Spleen (tissue), 11 donors: ENCODE measurements at regions not wholly inside any gene's neighbourhood (a gene's known extent, or its start where the extent isn't known, plus 50 kb on each side); places are given as distances from the start of the nearest gene placed in this dataset.

ENCODE experiments used
- DNase-seq: peaks from one replicate; pipeline ENCODE4 v3.0.0-alpha.2; 2020
- H3K27ac ChIP-seq, 8 donors: fragments of 200-600 bp; sonication (generic) in 7 of 8; 1 replicate in 4 of 8; 2 replicates in 4 of 8; pipeline versions ENCODE4 v1.5.0 to v1.8.0; 2016 to 2021; ENCODE audit warnings: inconsistent platforms in 4 of 8, mild to moderate bottlenecking in 4 of 8, moderate library complexity in 1 of 8
- H3K27me3 ChIP-seq, 7 donors: fragments of 200-600 bp; sonication (generic) in 6 of 7; replicated peaks in 1 of 7; 1 replicate in 4 of 7; 2 replicates in 3 of 7; pipeline versions ENCODE4 v1.5.0 to v1.8.0; 2016 to 2021; ENCODE audit warnings: inconsistent platforms in 3 of 7, mild to moderate bottlenecking in 1 of 7
- H3K36me3 ChIP-seq, 6 donors: fragments of 200-600 bp; sonication (generic) in 5 of 6; 1 replicate in 4 of 6; 2 replicates in 2 of 6; pipeline versions ENCODE4 v1.5.0 to v1.8.0; 2016 to 2021; ENCODE audit warnings: inconsistent platforms in 2 of 6
- H3K4me1 ChIP-seq, 6 donors: fragments of 200-600 bp; sonication (generic) in 5 of 6; 1 replicate in 3 of 6; 2 replicates in 3 of 6; pipeline versions ENCODE4 v1.5.0 to v1.8.0; 2016 to 2021; ENCODE audit warnings: inconsistent platforms in 3 of 6
- H3K4me3 ChIP-seq, 8 donors: fragments of 200-600 bp; sonication (generic) in 7 of 8; 1 replicate in 4 of 8; 2 replicates in 4 of 8; pipeline versions ENCODE4 v1.5.0 to v1.8.0; 2016 to 2021; ENCODE audit warnings: inconsistent platforms in 4 of 8, mild to moderate bottlenecking in 4 of 8, moderate library complexity in 2 of 8
- H3K9me3 ChIP-seq, 8 donors: fragments of 200-600 bp; sonication (generic) in 7 of 8; 1 replicate in 4 of 8; 2 replicates in 4 of 8; pipeline versions ENCODE4 v1.5.0 to v1.8.0; 2016 to 2021; ENCODE audit warnings: inconsistent platforms in 4 of 8
- CTCF ChIP-seq, 11 experiments: fragments of 200-600 bp in 7 of 11; fragments of 450-650 bp in 4 of 11; sonication (generic) in 4 of 11; IDR thresholded peaks in 8 of 11; conservative IDR thresholded peaks in 3 of 11; 1 replicate in 7 of 11; 2 replicates in 4 of 11; pipeline versions ENCODE4 v1.4.0 to v1.8.0; 2016 to 2021; ENCODE audit warnings: antibody characterized with exemption in 11 of 11, inconsistent platforms in 4 of 11, mild to moderate bottlenecking in 1 of 11
- POLR2A ChIP-seq, 3 donors: fragments of 450-650 bp; IDR thresholded peaks; one replicate each; pipeline ENCODE4 v1.5.1; 2017; ENCODE audit warnings: antibody characterized with exemption in 3 of 3, mild to moderate bottlenecking in 1 of 3
- POLR2AphosphoS5 ChIP-seq, 3 donors: sonication (generic); formaldehyde crosslinking; IDR thresholded peaks; one replicate each; pipeline ENCODE4 v1.5.1; 2017; ENCODE audit warnings: antibody characterized with exemption in 3 of 3
- WGBS, 5 donors: extraction: QIAGEN DNeasy Blood & Tissue Kit in 3 of 5; methylation state at CpG; one replicate each; pipeline versions ENCODE4 v1.1.5 to v1.1.7; 2013 to 2018; 5-methylcytosine and 5-hydroxymethylcytosine counted together
- intact Hi-C: fragments of 100-400 bp; cut with DNase I; formaldehyde crosslinking; loops from one replicate; pipeline ENCODE4 v1.15.0; 2023; ENCODE audit warnings: low total_unique reads
- donor health status: healthy with polysubstance abuse.
- donor health status: DM: no; HTN: no; CAD: no; lungs with moderate emphysema.
- donor health status: DM: no; HTN: no; CAD: no.
- donor health status: Bipolar disorder and iron deficiency.
- donor health status: healthy.
- donor health status: DM: no; HTN: no; CAD: no.
- donor health status: DM: yes; HTN: yes; CAD: no.

- Histone ChIP-seq H3K27ac (no peak overlapping the region), H3K9me3 (no peaks in the 10 kb centered on the region), H3K4me1 (no peaks in the 10 kb centered on the region), H3K4me3 (no peak overlapping the region), H3K27me3 (no peaks in the 10 kb centered on the region), H3K36me3 (no peaks in the 10 kb centered on the region)
- intact Hi-C loops, result no loop called here
- no peak for DNase-seq
- TF ChIP-seq POLR2A (IDR thresholded peaks at IDR 0.05) (no peak), POLR2AphosphoS5 (IDR thresholded peaks at IDR 0.05) (no peak), CTCF (IDR thresholded peaks at IDR 0.05 in 8 of 11, conservative IDR thresholded peaks at IDR 0.05 in 3 of 11) (no peak)
- 85 to 90% (median 88%) methylated on average over 5 of the region's 5 CpGs for WGBS, 5 donors
Observed at GRCh38 chr2:158732573-158733429, 62.3 kb upstream of the DAPL1 start.

DNA sequence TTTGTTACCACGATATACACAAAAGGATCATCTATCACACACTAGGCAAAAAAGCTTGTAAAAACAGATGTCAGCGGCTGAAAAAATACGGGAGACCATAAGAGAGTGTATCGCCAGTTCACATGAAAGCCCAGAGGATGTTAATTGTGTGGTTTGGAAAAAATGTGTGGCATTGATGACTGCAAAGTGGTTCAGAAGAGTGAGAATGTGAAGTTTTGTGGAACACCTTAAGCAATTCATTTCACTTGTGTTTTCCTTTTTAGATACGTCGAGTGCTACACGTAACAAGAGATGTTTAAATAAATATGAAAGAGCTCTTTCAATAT lies 61.7 kb upstream of the DAPL1 start:
- no peak for DNase-seq
- Histone ChIP-seq H3K4me1 (no peaks in the 10 kb centered on the region), H3K27me3 (no peaks in the 10 kb centered on the region), H3K36me3 (no peaks in the 10 kb centered on the region), H3K27ac (no peak overlapping the region), H3K4me3 (no peak overlapping the region), H3K9me3 (no peaks in the 10 kb centered on the region)
- WGBS, 5 donors, result 80 to 87% (median 82%) methylated on average over 7 of the region's 7 CpGs
- no peak for TF ChIP-seq CTCF (IDR thresholded peaks at IDR 0.05 in 8 of 11, conservative IDR thresholded peaks at IDR 0.05 in 3 of 11)
- no peak for TF ChIP-seq POLR2A (IDR thresholded peaks at IDR 0.05)
- no peak for TF ChIP-seq POLR2AphosphoS5 (IDR thresholded peaks at IDR 0.05)
- intact Hi-C loops, result no loop called here

DNA sequence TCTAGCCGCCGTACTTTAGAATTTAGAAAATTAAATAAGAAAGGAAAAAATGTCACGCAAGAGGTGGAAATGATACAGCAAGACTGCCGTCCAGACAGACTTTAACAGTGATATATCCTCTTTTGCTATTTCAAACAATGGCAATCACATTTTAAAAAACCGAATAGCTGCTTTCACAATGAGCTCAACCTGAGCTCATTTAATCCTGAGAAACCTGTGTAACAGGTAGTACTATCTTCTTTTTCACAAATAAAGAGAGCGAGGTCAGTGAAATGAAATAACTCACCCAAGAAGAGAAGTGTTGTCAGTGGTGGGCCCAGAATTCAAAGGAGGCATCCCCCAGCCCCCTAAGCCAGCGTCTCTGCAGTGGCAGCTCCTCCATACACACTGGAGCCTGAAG lies 60.7 kb upstream of the DAPL1 start:
- intact Hi-C loops, result no loop called here
- no peaks in the 10 kb centered on the region for H3K36me3 ChIP-seq
- H3K27ac ChIP-seq, result no peak overlapping the region
- H3K27me3 ChIP-seq, result no peaks in the 10 kb centered on the region
- TF ChIP-seq POLR2AphosphoS5 (IDR thresholded peaks at IDR 0.05), result no peak
- TF ChIP-seq CTCF (IDR thresholded peaks at IDR 0.05 in 8 of 11, conservative IDR thresholded peaks at IDR 0.05 in 3 of 11), result no peak
- TF ChIP-seq POLR2A (IDR thresholded peaks at IDR 0.05), result no peak
- 80 to 94% (median 85%) methylated on average over 7 of the region's 7 CpGs for WGBS, 5 donors
- no peaks in the 10 kb centered on the region for H3K4me1 ChIP-seq
- no peak overlapping the region for H3K4me3 ChIP-seq
- no peak for DNase-seq
- H3K9me3 ChIP-seq, result no peaks in the 10 kb centered on the region

GRCh38 chr2:158735822-158736580 lies 59.1 kb upstream of the DAPL1 start:
- no peak for DNase-seq
- intact Hi-C loops, result no loop called here
- Histone ChIP-seq H3K4me3 (no peak overlapping the region), H3K27ac (no peak overlapping the region), H3K4me1 (no peaks in the 10 kb centered on the region), H3K27me3 (no peaks in the 10 kb centered on the region), H3K9me3 (no peaks in the 10 kb centered on the region), H3K36me3 (no peaks in the 10 kb centered on the region)
- TF ChIP-seq POLR2AphosphoS5 (IDR thresholded peaks at IDR 0.05), result no peak
- no peak for TF ChIP-seq CTCF (IDR thresholded peaks at IDR 0.05 in 8 of 11, conservative IDR thresholded peaks at IDR 0.05 in 3 of 11)
- TF ChIP-seq POLR2A (IDR thresholded peaks at IDR 0.05), result no peak
- WGBS, 5 donors, result 85 to 91% (median 89%) methylated on average over 5 of the region's 5 CpGs
